Mesodermal cell (in vitro differentiated cells): ENCODE measurements at regions not wholly inside any gene's neighbourhood (a gene's known extent, or its start where the extent isn't known, plus 50 kb on each side); places are given as distances from the start of the nearest gene placed in this dataset.

Source experiments
- H3K27ac ChIP-seq: 2 replicates; pipeline ENCODE4 v1.7.0; 2013; ENCODE audit warnings: mild to moderate bottlenecking, low read depth, low read length, moderate library complexity; ENCODE audit not compliant: severe bottlenecking
- H3K36me3 ChIP-seq: 2 replicates; pipeline ENCODE4 v1.7.1; 2013; ENCODE audit warnings: mild to moderate bottlenecking, low read length, moderate library complexity; ENCODE audit not compliant: control insufficient read depth, insufficient read depth
- H3K4me1 ChIP-seq: one replicate; pipeline ENCODE4 v1.7.1; 2013; ENCODE audit warnings: mild to moderate bottlenecking, low read length; ENCODE audit not compliant: insufficient read depth, control insufficient read depth, poor library complexity, severe bottlenecking
- H3K4me3 ChIP-seq: 2 replicates; pipeline ENCODE4 v1.7.0; 2013; ENCODE audit warnings: low read length, control low read depth, mild to moderate bottlenecking; ENCODE audit not compliant: insufficient read depth, poor library complexity, severe bottlenecking; ENCODE audit errors: extremely low read depth
- H3K9me3 ChIP-seq: 2 replicates; pipeline ENCODE4 v1.7.1; 2013; ENCODE audit warnings: mild to moderate bottlenecking, low read length, moderate library complexity; ENCODE audit not compliant: control insufficient read depth
- WGBS, 2 experiments: methylation state at CpG; one replicate each; pipeline ENCODE4 v1.1.5; 2013; ENCODE audit warnings: missing lambda C conversion rate in 2 of 2; ENCODE audit not compliant: insufficient coverage in 2 of 2; 5-methylcytosine and 5-hydroxymethylcytosine counted together

GRCh38 chr16:50861970-50862411 is 120.1 kb downstream of the CYLD start:
- Histone ChIP-seq H3K4me3 (no peak overlapping the region), H3K27ac (peak overlapping the region; percentile 33), H3K9me3 (no peaks in the 10 kb centered on the region), H3K4me1 (peaks cover 12% of the 10 kb centered on the region), H3K36me3 (no peaks in the 10 kb centered on the region)
- WGBS, 2 experiments, result 75 to 100% methylated on average over 1 to 2 of the region's 4 CpGs

- H3K4me3 ChIP-seq, result no peak overlapping the region
- 78 to 83% methylated on average over 3 to 4 of the region's 4 CpGs for WGBS, 2 experiments
- no peaks in the 10 kb centered on the region for H3K36me3 ChIP-seq
- peak overlapping the region; percentile 33 for H3K27ac ChIP-seq
- no peaks in the 10 kb centered on the region for H3K9me3 ChIP-seq
- H3K4me1 ChIP-seq, result peaks cover 12% of the 10 kb centered on the region
These were observed 119.6 kb downstream of the CYLD start for GRCh38 chr16:50861451-50861850.

- H3K4me1 ChIP-seq, result peaks cover 12% of the 10 kb centered on the region
- no peaks in the 10 kb centered on the region for H3K9me3 ChIP-seq
- H3K36me3 ChIP-seq, result no peaks in the 10 kb centered on the region
- no peak overlapping the region for H3K4me3 ChIP-seq
- WGBS, 2 experiments, result 91 to 96% methylated on average over 10 of the region's 12 CpGs
- H3K27ac ChIP-seq, result no peak overlapping the region
These were observed 117.9 kb downstream of the CYLD start for GRCh38 chr16:50859628-50860360.

GRCh38 chr16:50858877-50859627 is 117.2 kb downstream of the CYLD start:
- Histone ChIP-seq H3K4me1 (peaks cover 12% of the 10 kb centered on the region), H3K36me3 (no peaks in the 10 kb centered on the region), H3K9me3 (no peaks in the 10 kb centered on the region), H3K27ac (no peak overlapping the region), H3K4me3 (no peak overlapping the region)
- 60 to 100% methylated on average over 1 to 2 of the region's 10 CpGs for WGBS, 2 experiments

- 80 to 83% methylated on average over 2 to 6 of the region's 6 CpGs for WGBS, 2 experiments
- H3K27ac ChIP-seq, result no peak overlapping the region
- H3K4me3 ChIP-seq, result no peak overlapping the region
- no peaks in the 10 kb centered on the region for H3K9me3 ChIP-seq
- no peaks in the 10 kb centered on the region for H3K36me3 ChIP-seq
- peaks cover 12% of the 10 kb centered on the region for H3K4me1 ChIP-seq
These were observed 116.5 kb downstream of the CYLD start for GRCh38 chr16:50858376-50858775.

GRCh38 chr16:50857881-50858280 is 116.0 kb downstream of the CYLD start:
- H3K9me3 ChIP-seq, result no peaks in the 10 kb centered on the region
- 90 to 100% methylated on average over 4 to 5 of the region's 5 CpGs for WGBS, 2 experiments
- no peak overlapping the region for H3K27ac ChIP-seq
- H3K4me1 ChIP-seq, result peaks cover 12% of the 10 kb centered on the region
- H3K4me3 ChIP-seq, result no peak overlapping the region
- H3K36me3 ChIP-seq, result no peaks in the 10 kb centered on the region

- H3K27ac ChIP-seq, result no peak overlapping the region
- H3K36me3 ChIP-seq, result no peaks in the 10 kb centered on the region
- H3K9me3 ChIP-seq, result no peaks in the 10 kb centered on the region
- no peak overlapping the region for H3K4me3 ChIP-seq
- 66 to 95% methylated on average over 2 of the region's 2 CpGs for WGBS, 2 experiments
- peaks cover 10% of the 10 kb centered on the region for H3K4me1 ChIP-seq
These were observed 115.1 kb downstream of the CYLD start for GRCh38 chr16:50856991-50857390.

GRCh38 chr16:50853329-50853728 is 111.4 kb downstream of the CYLD start:
- Histone ChIP-seq H3K36me3 (no peaks in the 10 kb centered on the region), H3K4me3 (no peak overlapping the region), H3K4me1 (no peaks in the 10 kb centered on the region), H3K9me3 (no peaks in the 10 kb centered on the region), H3K27ac (no peak overlapping the region)
- WGBS, 2 experiments, result 100% methylated on average over 1 of the region's 1 CpG; no CpG with 5 or more reads in 1 of the 2 experiments
